Activated CD4-positive, alpha-beta T cell treated with anti-CD3 and anti-CD28 coated beads, Interleukin-2, amount 10 ng/mL, durations not matched to agents 24 days and 14 days (primary cell): ENCODE measurements at regions not wholly inside any gene's neighbourhood (a gene's known extent, or its start where the extent isn't known, plus 50 kb on each side); places are given as distances from the start of the nearest gene placed in this dataset.

ENCODE experiments used
- DNase-seq: peaks from one replicate; pipeline ENCODE4 v3.0.0; 2022
- H3K27ac Mint-ChIP-seq: one replicate; pipeline ENCODE4 v1.8.0; 2022; ENCODE audit warnings: mild to moderate bottlenecking, mixed read lengths
- H3K27me3 Mint-ChIP-seq: one replicate; pipeline ENCODE4 v1.8.0; 2022; ENCODE audit warnings: mixed read lengths
- H3K36me3 Mint-ChIP-seq: one replicate; pipeline ENCODE4 v1.8.0; 2022; ENCODE audit warnings: low read depth, mild to moderate bottlenecking, mixed read lengths
- H3K4me1 Mint-ChIP-seq: one replicate; pipeline ENCODE4 v1.8.0; 2021; ENCODE audit warnings: mixed read lengths
- H3K4me3 Mint-ChIP-seq: one replicate; pipeline ENCODE4 v1.8.0; 2022; ENCODE audit warnings: mild to moderate bottlenecking, moderate library complexity, mixed read lengths
- H3K9me3 Mint-ChIP-seq: one replicate; pipeline ENCODE4 v1.8.0; 2021; ENCODE audit warnings: mixed read lengths
- intact Hi-C: fragments of 100-400 bp; cut with micrococcal nuclease; formaldehyde crosslinking; loops from one replicate; pipeline ENCODE4 v1.15.1; 2023

DNA sequence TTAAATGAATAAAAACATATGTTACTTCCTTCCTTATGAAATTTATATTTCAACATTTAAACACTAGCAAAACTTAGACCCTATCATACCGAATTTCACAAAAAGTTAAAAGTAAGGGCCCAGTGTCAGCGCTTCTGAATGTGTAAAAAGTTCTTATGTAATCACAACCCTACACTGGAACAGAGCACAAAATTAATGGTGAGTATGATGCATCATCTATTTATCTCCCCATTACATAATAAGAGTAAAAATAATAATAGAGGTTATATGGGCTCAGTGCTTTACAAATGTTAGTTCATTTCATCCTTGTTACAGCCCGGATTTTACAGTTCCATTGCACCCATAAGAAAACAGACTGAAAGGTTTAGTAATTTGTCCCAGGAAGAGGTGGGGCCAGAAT lies 144.9 kb upstream of the POU3F3 start:
- H3K9me3 Mint-ChIP-seq = no peaks in the 10 kb centered on the region
- intact Hi-C loops = no loop called here
- H3K27ac Mint-ChIP-seq = no peak overlapping the region
- no peaks in the 10 kb centered on the region for H3K4me1 Mint-ChIP-seq
- no peaks in the 10 kb centered on the region for H3K36me3 Mint-ChIP-seq
- H3K27me3 Mint-ChIP-seq = no peaks in the 10 kb centered on the region
- H3K4me3 Mint-ChIP-seq = no peak overlapping the region
- DNase-seq = no peak

DNA sequence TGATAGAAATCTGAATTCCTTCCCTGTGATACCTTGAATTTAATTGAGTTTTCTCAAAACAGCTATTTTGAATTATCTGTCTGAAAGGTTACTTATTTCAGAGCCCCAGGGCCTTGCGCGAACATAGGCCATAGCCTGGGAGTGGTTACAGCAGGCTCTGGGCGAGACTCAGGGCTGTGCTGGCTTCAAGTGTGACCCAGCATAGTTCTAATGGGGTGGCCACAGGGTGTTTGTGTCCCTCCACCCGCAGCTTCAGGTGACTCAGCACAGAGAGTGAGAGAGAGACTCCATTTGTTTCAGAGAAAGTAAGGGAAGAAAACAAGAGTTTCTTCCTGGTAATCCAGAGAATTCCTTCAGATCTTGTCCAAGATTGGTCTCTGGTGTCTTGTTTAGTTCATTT lies 137.9 kb upstream of the POU3F3 start:
- no peak overlapping the region for H3K4me3 Mint-ChIP-seq
- H3K4me1 Mint-ChIP-seq = no peaks in the 10 kb centered on the region
- intact Hi-C loops = no loop called here
- no peaks in the 10 kb centered on the region for H3K36me3 Mint-ChIP-seq
- H3K27me3 Mint-ChIP-seq = no peaks in the 10 kb centered on the region
- DNase-seq = no peak
- H3K9me3 Mint-ChIP-seq = no peaks in the 10 kb centered on the region
- H3K27ac Mint-ChIP-seq = no peak overlapping the region

DNA sequence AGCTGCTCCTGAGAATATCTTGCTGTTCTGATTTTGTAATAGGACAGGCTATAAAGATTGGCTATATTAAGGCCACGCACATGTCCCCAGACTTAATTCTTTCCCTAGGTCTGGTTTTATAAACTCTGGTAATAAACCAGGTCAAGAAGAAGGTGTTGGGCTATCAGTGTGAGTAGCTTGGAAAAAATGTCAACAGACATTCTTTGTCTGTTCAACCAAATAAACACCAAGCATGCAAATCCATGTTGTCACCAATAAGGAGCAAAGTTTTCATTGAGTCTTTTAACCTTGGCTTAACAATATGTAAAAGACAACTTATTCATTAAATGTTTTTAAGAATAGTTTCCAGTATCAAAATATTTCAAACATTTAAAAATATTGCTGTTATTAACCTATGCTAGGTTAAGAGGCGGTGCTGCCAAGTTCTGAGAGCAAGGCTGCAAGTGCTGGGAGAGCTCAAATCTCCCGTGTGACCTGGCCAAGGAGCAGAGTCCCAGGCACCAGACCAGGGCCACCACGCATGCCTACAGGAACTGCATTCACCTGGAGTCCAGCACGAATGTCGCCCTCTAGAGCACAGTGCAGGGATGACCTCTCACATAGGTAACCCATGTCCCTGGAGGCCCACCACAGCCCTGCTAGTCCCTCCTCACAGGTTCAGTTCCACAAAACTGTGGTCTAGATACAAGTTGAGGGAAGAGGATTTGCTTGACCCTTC lies 120.5 kb upstream of the POU3F3 start:
- intact Hi-C loops = no loop called here
- peak; percentile 58 for DNase-seq
- H3K4me1 Mint-ChIP-seq = peaks cover 3% of the 10 kb centered on the region
- H3K9me3 Mint-ChIP-seq = no peaks in the 10 kb centered on the region
- H3K27me3 Mint-ChIP-seq = no peaks in the 10 kb centered on the region
- H3K27ac Mint-ChIP-seq = no peak overlapping the region
- H3K36me3 Mint-ChIP-seq = no peaks in the 10 kb centered on the region
- no peak overlapping the region for H3K4me3 Mint-ChIP-seq

DNA sequence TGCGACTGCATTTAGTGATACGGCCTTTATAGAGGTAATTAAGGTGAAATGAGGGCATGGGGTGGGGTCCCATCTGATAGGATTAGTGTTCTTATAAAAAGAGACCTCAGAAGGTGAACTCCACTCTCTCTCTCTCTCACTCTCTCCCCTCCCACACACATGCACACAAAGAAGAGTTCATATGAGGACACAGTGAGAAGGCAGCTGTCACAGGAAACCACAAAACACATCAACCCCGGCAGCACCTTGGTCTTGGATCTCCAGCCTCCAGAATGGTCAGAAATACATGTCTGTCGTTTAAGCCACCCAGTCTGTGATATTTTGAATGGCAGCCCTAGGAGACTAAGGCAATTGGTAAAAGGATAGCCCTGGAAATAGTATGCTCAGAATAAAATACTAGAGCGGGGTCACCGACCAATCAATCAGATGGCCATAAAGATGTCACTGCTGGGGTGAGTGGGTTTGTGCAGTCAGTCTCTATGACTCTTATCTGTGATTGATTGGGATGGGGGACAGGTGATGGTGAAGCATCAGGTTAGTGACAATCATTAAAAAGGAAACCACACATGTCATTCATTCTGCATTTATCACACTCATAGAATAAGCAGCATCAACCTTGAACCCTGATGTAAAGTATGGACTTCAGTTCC lies 118.9 kb upstream of the POU3F3 start:
- peaks cover 3% of the 10 kb centered on the region for H3K4me1 Mint-ChIP-seq
- no peaks in the 10 kb centered on the region for H3K27me3 Mint-ChIP-seq
- no peaks in the 10 kb centered on the region for H3K36me3 Mint-ChIP-seq
- H3K9me3 Mint-ChIP-seq = no peaks in the 10 kb centered on the region
- no peak overlapping the region for H3K27ac Mint-ChIP-seq
- no peak overlapping the region for H3K4me3 Mint-ChIP-seq
- no peak for DNase-seq
- intact Hi-C loops = no loop called here

DNA sequence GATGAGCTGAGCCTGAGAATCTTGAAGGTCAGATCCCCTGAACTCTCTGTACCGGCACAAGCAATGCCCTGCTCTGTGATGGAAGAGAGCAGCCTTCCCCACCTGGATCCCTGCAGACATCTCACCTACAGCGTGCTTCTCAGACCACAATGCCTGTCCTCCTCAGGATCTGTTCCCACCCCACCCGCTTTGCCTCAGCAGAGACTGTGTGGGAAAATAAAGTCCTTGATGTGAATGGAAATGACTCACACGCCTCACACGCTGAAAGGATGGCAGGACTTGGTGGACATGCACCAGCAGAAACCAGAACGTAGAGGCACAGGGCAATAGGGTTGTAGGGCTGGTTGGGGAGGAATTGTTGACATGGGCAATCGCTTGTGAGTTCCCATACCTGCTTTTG lies 117.9 kb upstream of the POU3F3 start:
- intact Hi-C loops = no loop called here
- Mint-ChIP-seq H3K27ac (no peak overlapping the region), H3K27me3 (no peaks in the 10 kb centered on the region), H3K4me1 (peaks cover 3% of the 10 kb centered on the region), H3K9me3 (no peaks in the 10 kb centered on the region), H3K36me3 (no peaks in the 10 kb centered on the region), H3K4me3 (no peak overlapping the region)
- no peak for DNase-seq

DNA sequence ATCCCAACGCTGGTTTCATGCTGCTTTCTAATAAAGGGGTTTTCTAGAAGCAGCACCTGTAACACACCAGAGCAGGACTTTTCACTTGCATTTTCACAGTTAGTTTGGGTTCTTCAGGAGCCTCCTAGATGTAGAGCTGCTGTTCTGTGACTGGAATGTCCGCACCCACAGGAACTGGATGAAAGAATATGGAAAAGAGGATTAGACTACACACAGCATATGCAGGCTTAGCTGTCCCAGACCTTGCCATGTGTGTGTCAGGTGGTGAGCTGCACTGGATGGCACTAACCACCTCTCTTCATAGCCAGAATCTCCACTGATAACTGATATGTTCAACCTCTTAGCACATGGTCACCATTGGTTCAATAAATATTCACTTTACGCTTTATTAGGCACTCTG lies 112.1 kb upstream of the POU3F3 start:
- no peak for DNase-seq
- no peaks in the 10 kb centered on the region for H3K4me1 Mint-ChIP-seq
- H3K36me3 Mint-ChIP-seq = no peaks in the 10 kb centered on the region
- no peak overlapping the region for H3K27ac Mint-ChIP-seq
- no peaks in the 10 kb centered on the region for H3K27me3 Mint-ChIP-seq
- intact Hi-C loops = no loop called here
- H3K4me3 Mint-ChIP-seq = no peak overlapping the region
- no peaks in the 10 kb centered on the region for H3K9me3 Mint-ChIP-seq

DNA sequence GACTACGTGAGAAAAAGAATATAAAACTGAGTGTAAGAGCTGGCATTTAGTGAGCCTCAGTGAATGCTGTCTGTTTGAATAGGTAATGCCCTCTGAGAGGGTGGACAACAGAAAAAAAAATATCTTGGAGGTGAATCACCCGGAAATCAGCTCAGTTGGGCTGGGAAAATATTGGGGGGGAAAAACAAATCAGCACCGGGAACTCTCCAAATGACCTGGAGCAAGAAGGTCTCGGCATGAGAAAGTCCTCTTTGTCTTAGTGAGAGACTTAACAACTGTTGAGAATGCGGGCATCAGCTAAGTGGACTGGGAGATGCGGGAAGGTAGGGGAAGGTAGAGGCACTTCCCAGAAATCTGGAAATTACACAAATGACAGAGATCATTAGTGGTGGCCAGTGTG lies 109.4 kb upstream of the POU3F3 start:
- no peak overlapping the region for H3K27ac Mint-ChIP-seq
- intact Hi-C loops = no loop called here
- H3K27me3 Mint-ChIP-seq = no peaks in the 10 kb centered on the region
- H3K9me3 Mint-ChIP-seq = no peaks in the 10 kb centered on the region
- H3K4me1 Mint-ChIP-seq = no peaks in the 10 kb centered on the region
- no peak overlapping the region for H3K4me3 Mint-ChIP-seq
- H3K36me3 Mint-ChIP-seq = no peaks in the 10 kb centered on the region
- DNase-seq = no peak

DNA sequence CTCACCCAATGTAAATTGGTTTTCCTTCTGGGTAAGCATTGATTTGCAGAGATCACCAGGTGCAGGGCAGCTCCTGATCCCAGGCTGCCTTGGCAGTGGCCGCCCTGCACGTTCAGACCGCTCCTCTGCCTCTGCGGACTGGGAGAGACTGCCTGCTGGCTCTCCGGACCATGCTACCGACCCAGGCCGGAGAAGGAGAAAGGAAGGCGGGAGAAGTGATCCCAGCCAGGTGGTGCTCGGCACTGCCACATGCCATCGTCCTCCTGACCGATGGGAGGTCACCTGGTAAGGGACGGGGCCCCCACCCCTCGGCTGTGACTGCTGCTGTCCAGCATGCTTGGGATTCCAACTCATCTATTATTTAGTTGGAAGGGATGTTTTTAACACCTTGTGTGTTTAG lies 108.1 kb upstream of the POU3F3 start:
- intact Hi-C loops = no loop called here
- no peaks in the 10 kb centered on the region for H3K4me1 Mint-ChIP-seq
- no peaks in the 10 kb centered on the region for H3K36me3 Mint-ChIP-seq
- no peaks in the 10 kb centered on the region for H3K9me3 Mint-ChIP-seq
- no peaks in the 10 kb centered on the region for H3K27me3 Mint-ChIP-seq
- H3K4me3 Mint-ChIP-seq = no peak overlapping the region
- DNase-seq = no peak
- H3K27ac Mint-ChIP-seq = no peak overlapping the region

DNA sequence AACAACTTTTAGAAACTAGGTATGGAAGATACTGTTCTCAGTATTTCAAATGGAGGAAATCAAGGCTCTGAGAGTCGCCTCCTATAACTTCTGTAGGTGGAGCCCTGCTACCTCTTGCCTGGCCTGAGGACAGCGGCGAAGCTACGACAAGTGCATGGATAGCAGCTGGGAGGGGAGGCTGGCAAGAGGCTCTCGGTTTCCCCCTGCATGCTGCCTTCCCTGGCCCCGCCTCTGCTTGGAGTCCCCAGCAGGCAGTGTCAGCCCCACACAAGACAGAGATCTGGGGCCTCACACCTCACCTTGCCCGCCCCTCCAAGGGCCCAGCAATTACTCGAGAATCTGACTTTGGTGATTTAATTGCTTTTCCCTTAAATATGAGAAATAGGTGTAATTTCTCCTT lies 107.6 kb upstream of the POU3F3 start:
- no peaks in the 10 kb centered on the region for H3K27me3 Mint-ChIP-seq
- no peak overlapping the region for H3K4me3 Mint-ChIP-seq
- H3K36me3 Mint-ChIP-seq = no peaks in the 10 kb centered on the region
- no peak overlapping the region for H3K27ac Mint-ChIP-seq
- no peaks in the 10 kb centered on the region for H3K9me3 Mint-ChIP-seq
- H3K4me1 Mint-ChIP-seq = no peaks in the 10 kb centered on the region
- intact Hi-C loops = no loop called here
- DNase-seq = no peak

DNA sequence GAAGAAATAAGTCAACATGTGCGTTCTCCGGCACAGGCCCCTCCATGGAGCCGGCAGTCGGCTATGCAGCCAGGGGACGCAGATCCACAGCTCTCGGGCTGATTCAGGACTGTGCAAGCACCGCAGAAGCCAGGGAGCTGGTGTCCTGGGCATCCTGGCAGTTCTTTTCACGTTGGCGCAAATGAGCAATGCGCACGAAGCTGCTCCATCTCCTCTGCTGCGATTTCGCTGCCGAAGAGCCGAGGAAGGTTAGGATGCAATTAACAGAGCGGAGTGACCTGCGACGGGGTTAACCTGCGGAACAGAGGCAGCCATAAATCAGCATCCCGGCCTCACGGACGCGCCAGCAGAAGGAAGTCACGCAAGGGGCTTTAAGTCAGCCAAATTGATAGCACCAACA lies 107.1 kb upstream of the POU3F3 start:
- Mint-ChIP-seq H3K4me3 (no peak overlapping the region), H3K4me1 (no peaks in the 10 kb centered on the region), H3K36me3 (no peaks in the 10 kb centered on the region), H3K9me3 (no peaks in the 10 kb centered on the region), H3K27ac (no peak overlapping the region), H3K27me3 (no peaks in the 10 kb centered on the region)
- intact Hi-C loops = no loop called here
- DNase-seq = no peak

DNA sequence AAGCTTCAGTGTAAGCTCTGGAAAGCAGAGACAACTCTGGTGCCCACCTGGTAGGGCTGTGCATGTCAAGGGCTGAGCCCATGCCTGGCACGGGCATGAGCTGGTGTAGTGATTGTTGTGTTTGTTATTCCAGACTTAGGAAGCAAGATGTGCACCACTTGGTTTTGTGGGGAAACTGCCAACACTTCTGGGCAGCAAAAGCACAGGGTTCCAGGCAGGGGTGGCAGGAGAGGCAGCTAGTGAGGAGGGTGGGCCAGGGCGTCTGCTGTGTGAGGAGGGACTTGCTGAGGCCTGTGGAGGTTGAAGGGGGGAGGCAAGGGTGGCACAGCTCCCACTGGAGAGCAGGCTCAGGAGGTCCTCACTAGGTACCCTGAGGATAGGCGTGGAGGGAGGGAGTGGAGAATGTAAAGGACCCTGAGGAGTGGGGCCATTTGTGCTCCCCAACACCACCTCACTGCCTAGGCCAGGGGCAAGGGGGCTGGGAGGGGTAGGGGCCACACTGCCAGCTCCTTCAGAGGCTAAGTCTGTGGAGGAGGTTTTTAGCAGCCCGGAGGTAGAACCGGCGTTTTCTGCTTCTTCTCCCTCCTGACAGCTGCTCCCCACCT lies 104.0 kb upstream of the POU3F3 start:
- Mint-ChIP-seq H3K9me3 (no peaks in the 10 kb centered on the region), H3K4me3 (no peak overlapping the region)
- intact Hi-C loops = no loop called here

DNA sequence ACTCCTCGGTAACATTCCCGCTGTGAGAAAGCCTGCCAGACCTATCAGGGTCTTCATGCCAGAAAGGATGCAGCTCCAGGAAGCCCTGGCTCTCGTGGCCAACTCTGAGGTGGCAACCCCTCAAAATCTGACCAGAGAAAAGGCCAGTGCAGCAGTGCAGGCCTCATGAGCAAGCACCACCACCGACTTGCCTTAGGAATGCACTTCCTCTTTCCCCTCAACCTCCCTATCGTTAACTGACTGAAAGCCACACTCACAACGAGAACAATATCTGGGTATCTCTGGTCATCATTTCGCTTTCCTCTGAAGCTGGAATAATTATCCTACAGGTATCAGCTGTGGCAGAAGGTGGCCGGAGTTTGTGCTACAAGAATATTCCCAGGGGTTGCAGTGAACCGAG lies 101.4 kb upstream of the POU3F3 start:
- Mint-ChIP-seq H3K4me3 (no peak overlapping the region), H3K36me3 (no peaks in the 10 kb centered on the region), H3K4me1 (no peaks in the 10 kb centered on the region), H3K27me3 (no peaks in the 10 kb centered on the region), H3K9me3 (no peaks in the 10 kb centered on the region), H3K27ac (no peak overlapping the region)
- no peak for DNase-seq
- intact Hi-C loops = no loop called here

More for the DNA sequence above, 104.0 kb upstream of the POU3F3 start:
- H3K27ac Mint-ChIP-seq = no peak overlapping the region
- H3K27me3 Mint-ChIP-seq = no peaks in the 10 kb centered on the region
- H3K4me1 Mint-ChIP-seq = no peaks in the 10 kb centered on the region
- no peak for DNase-seq
- no peaks in the 10 kb centered on the region for H3K36me3 Mint-ChIP-seq

DNA sequence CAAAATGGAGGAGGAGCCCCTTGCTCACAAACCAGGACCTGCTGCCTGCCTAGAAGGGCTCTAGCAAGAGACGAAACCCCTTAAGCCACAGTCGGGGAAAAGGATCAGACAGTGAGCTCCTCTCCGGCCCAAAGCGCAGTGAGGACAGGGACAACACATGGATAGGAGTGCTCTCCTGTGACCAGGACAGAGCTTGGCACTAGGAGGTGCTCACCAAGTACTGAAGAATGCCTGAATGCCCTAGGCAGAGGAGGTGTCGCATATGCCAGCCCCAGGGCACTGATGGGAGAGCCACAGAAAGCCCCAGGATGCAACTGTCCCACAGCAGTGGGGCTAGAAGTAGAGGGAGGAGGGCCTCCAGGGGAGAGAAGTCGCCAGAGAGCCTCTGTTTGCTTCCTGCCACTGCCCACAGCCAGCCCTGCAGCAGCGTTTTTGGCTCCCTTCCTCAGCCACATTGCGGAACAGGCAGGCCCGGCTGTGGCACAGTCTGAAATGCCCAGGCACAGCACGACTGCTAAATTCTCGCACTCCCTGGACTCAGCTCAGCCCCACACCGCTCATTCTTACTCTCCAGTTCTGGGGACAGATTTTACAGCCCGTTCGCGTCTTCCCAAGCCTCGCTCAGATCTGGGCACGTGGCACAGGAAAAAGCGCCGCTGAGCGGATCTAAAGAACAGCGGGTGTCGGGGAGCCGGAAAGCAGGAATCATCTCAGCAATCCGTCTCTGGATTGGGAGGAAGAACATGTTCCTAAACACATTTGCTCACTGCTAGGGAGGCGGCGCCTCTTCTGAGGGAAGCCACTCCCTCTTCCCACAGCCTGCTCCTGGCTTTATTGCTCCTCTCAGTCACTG lies 98.7 kb upstream of the POU3F3 start:
- Mint-ChIP-seq H3K4me3 (no peak overlapping the region), H3K36me3 (no peaks in the 10 kb centered on the region), H3K27me3 (no peaks in the 10 kb centered on the region), H3K9me3 (no peaks in the 10 kb centered on the region), H3K4me1 (no peaks in the 10 kb centered on the region), H3K27ac (no peak overlapping the region)
- intact Hi-C loops = no loop called here
- DNase-seq = no peak

DNA sequence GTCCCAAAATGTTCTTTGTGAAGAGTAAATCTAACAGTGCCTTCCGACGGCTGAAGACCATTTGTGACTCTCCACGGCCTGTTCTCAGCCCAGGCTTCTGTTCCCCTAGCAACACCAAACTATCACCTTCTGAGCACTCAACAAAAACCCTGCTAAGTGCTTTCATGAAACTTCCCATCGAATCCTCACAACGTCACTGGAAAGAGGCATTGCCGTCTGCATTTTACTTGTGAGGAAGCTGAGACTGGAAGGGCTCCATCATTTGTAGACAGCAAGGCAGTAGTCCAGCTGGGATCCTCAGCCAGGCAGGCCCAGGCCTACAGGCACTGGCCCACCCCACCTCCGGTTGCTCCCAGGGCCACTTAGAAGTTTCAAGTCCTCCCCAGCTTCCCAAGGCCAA lies 97.8 kb upstream of the POU3F3 start:
- DNase-seq = no peak
- Mint-ChIP-seq H3K27ac (no peak overlapping the region), H3K27me3 (no peaks in the 10 kb centered on the region), H3K4me3 (no peak overlapping the region), H3K36me3 (no peaks in the 10 kb centered on the region), H3K4me1 (no peaks in the 10 kb centered on the region), H3K9me3 (no peaks in the 10 kb centered on the region)
- intact Hi-C loops = no loop called here
